ENCODE measurements at regions not wholly inside any gene's neighbourhood (a gene's known extent, or its start where the extent isn't known, plus 50 kb on each side); places are given as distances from the start of the nearest gene placed in this dataset.
"Not testable (repeated sequence)": the region's sequence is repeated elsewhere in the genome, so short reads cannot be mapped to it uniquely, and the experiment has no call there.

DNA sequence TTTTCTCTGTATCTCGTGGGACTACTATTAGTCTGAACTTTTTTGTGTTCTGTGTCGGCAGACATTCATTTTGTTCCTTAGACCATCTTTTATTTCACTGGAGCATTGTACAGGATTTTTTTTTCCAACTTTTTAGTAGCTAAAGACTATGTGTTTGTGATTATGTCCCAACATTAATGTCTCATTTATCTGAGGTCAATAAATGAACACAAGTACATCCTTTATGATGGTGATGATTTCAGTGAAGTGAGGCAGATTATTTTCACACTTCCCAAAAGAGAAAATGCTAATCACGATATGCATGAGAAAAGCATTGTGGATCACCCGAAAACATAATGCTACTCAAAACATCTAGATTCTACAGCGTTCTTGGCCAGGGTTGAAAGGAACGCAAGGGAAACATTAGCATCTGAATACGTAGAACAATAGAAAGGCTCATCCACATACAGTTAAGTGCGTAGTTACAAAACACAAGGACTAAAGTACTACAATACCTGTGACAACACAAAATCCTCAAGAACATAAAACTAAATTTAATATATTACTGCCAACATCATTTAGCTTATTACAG, 981.7 kb upstream of the NCAM2 start:
- Histone ChIP-seq H3K36me3 (ENCODE audit: insufficient read depth, low read length) (no peaks in the 10 kb centered on the region), H3K27me3 (ENCODE audit: insufficient read depth, low read length) (no peaks in the 10 kb centered on the region), H3K27ac (ENCODE audit: low read depth, low read length) (peak overlapping the region; percentile 81), H3K9me3 (ENCODE audit: insufficient read depth, low read depth, low read length) (no peaks in the 10 kb centered on the region), H3K9ac (ENCODE audit: low read depth, low read length) (no peak overlapping the region), H3K4me1 (ENCODE audit: insufficient read depth, low read length) (peaks cover 34% of the 10 kb centered on the region), H3K4me3 (ENCODE audit: low read length) (no peak overlapping the region)
- 60% methylated on average over 8 of the region's 8 CpGs for WGBS

DNA sequence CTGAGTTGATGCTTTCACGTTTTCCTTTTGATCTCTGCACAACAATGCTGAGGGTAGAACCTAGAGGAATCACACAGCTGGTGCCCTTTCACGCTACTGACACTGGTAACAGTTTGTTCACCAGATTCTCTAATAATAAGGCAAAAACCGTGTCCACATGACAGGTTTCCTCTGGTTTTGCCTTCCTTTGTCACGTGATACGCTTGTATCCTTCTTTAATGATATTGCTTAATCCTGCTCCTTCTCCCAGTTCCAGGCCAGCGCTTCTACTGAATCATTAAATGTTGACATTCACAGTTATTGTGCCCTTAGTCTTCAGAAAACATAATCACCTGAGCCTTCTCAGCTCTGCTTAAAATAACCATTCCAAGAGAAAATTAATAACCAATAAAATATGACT, 978.2 kb upstream of the NCAM2 start:
- no peaks in the 10 kb centered on the region for H3K9me3 ChIP-seq (ENCODE audit: insufficient read depth, low read depth, low read length)
- no peak overlapping the region for H3K4me3 ChIP-seq (ENCODE audit: low read length)
- H3K27me3 ChIP-seq (ENCODE audit: insufficient read depth, low read length), result no peaks in the 10 kb centered on the region
- H3K27ac ChIP-seq (ENCODE audit: low read depth, low read length), result no peak overlapping the region
- peaks cover 33% of the 10 kb centered on the region for H3K4me1 ChIP-seq (ENCODE audit: insufficient read depth, low read length)
- no peaks in the 10 kb centered on the region for H3K36me3 ChIP-seq (ENCODE audit: insufficient read depth, low read length)
- WGBS, result 83% methylated on average over 6 of the region's 6 CpGs
- no peak overlapping the region for H3K9ac ChIP-seq (ENCODE audit: low read depth, low read length)

DNA sequence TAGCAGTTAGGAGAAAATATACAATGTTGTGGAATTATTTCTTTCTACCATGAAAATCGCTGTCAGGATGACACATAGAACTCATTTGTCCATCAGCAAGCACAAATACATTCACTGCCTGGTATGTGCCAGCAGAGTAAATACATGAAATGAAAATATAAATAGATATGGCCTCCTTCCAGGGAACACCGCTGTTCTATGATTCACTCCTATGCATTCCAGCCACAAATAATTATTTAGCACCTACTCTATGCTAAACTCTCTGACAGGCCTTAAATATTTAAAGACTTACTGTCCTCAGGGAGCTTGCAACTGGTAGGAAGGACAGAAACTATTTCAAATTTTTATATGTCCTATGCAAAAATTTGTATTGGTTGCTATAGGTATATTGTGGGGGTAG, 975.0 kb upstream of the NCAM2 start:
- H3K27ac ChIP-seq (ENCODE audit: low read depth, low read length), result no peak overlapping the region
- peaks cover 6% of the 10 kb centered on the region; the same call in 1 of the 2 replicates for H3K4me1 ChIP-seq (ENCODE audit: insufficient read depth, low read length)
- no peak overlapping the region for H3K4me3 ChIP-seq (ENCODE audit: low read length)
- H3K9me3 ChIP-seq (ENCODE audit: insufficient read depth, low read depth, low read length), result no peaks in the 10 kb centered on the region
- H3K36me3 ChIP-seq (ENCODE audit: insufficient read depth, low read length), result no peaks in the 10 kb centered on the region
- 95% methylated on average over 1 of the region's 2 CpGs for WGBS
- no peak overlapping the region for H3K9ac ChIP-seq (ENCODE audit: low read depth, low read length)
- no peaks in the 10 kb centered on the region for H3K27me3 ChIP-seq (ENCODE audit: insufficient read depth, low read length)

DNA sequence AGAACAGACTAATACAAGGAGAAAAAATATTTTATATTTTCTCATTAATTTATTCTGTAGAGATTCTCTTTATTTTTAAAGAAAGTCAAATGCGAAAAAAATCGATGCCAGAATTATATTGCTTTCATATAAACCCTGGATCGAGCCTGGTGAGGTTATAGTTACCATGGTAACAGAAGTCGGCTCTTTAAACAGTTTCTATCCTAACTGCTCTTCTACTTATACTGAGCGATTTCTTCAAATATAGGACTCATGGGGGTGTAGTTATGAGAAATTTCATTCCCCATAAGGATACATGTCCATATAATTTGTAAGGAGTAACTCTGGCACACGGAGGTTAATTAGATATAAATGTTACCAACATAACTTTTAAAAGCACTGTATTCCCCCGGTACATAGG, 973.5 kb upstream of the NCAM2 start:
- Histone ChIP-seq H3K9me3 (ENCODE audit: insufficient read depth, low read depth, low read length) (no peaks in the 10 kb centered on the region), H3K27ac (ENCODE audit: low read depth, low read length) (no peak overlapping the region), H3K27me3 (ENCODE audit: insufficient read depth, low read length) (no peaks in the 10 kb centered on the region), H3K36me3 (ENCODE audit: insufficient read depth, low read length) (no peaks in the 10 kb centered on the region), H3K4me1 (ENCODE audit: insufficient read depth, low read length) (peaks cover 5% of the 10 kb centered on the region; the same call in 1 of the 2 replicates), H3K4me3 (ENCODE audit: low read length) (no peak overlapping the region), H3K9ac (ENCODE audit: low read depth, low read length) (no peak overlapping the region)
- WGBS, result 94% methylated on average over 4 of the region's 7 CpGs

DNA sequence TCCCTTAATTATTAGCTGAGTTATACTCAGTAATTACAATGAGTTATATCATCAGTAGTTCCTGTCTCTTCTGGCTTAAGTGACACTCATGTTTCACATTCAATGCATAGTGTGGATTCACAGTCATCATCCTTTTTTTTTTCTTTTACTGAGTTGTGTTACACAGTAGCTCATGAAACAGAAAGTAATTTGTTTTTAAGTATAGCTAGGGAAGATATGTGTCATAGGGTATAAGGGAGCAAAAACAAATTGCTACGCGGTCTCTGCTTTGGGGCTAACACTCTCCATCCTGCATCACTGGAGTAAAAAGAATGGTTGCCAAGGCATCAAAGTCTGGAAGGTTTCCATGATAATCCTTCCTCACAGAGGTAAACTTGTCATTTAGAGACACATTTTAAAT, 971.7 kb upstream of the NCAM2 start:
- Histone ChIP-seq H3K4me3 (ENCODE audit: low read length) (no peak overlapping the region), H3K4me1 (ENCODE audit: insufficient read depth, low read length) (no peaks in the 10 kb centered on the region), H3K9me3 (ENCODE audit: insufficient read depth, low read depth, low read length) (no peaks in the 10 kb centered on the region), H3K27ac (ENCODE audit: low read depth, low read length) (no peak overlapping the region), H3K36me3 (ENCODE audit: insufficient read depth, low read length) (no peaks in the 10 kb centered on the region), H3K27me3 (ENCODE audit: insufficient read depth, low read length) (no peaks in the 10 kb centered on the region), H3K9ac (ENCODE audit: low read depth, low read length) (no peak overlapping the region)
- 100% methylated on average over 2 of the region's 2 CpGs for WGBS

DNA sequence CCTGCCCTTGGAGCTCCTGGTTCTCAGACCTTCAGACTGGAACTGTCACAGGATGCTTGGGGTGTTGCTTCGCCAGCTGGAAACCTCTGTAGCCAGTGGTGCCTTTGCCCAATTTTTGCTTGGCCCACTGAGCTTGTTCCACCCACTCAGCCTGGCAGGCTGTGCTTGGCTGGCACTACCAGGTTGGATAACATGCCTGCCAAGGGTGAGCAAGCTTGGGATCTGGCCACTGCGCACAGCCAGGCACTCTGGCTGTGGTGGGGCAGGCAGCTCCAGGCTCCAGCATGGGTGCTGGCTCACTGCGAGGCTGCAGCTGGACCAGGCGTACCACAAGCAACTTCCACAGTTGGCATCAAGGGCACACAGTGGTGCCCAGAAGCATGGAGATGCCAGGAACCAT, 967.8 kb upstream of the NCAM2 start:
- Histone ChIP-seq H3K9me3 (ENCODE audit: insufficient read depth, low read depth, low read length) (no peaks in the 10 kb centered on the region), H3K4me1 (ENCODE audit: insufficient read depth, low read length) (no peaks in the 10 kb centered on the region), H3K4me3 (ENCODE audit: low read length) (no peak overlapping the region), H3K9ac (ENCODE audit: low read depth, low read length) (no peak overlapping the region), H3K27ac (ENCODE audit: low read depth, low read length) (no peak overlapping the region), H3K27me3 (ENCODE audit: insufficient read depth, low read length) (no peaks in the 10 kb centered on the region), H3K36me3 (ENCODE audit: insufficient read depth, low read length) (no peaks in the 10 kb centered on the region)
- WGBS, result 96% methylated on average over 4 of the region's 4 CpGs

DNA sequence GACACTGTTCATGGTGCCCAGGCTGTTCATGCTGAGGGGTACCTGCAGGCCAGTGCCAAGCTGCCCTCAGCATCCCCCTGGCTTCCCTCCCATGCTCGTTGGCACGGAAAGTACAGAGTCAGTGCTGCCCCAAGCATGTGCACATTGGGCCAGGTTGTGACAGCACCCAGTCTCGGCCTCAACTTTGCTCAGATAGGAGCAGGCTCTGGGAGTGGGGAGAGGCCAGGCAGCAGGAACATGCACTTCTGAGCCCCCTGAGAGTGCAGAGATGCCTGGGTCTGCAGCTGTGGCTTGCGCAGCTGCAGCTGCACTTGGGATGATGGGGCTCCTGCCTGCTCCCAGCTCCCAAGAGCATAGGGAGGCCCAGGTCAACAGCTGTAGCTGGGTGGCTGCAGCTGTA, 966.4 kb upstream of the NCAM2 start:
- no peaks in the 10 kb centered on the region for H3K27me3 ChIP-seq (ENCODE audit: insufficient read depth, low read length)
- no peaks in the 10 kb centered on the region for H3K36me3 ChIP-seq (ENCODE audit: insufficient read depth, low read length)
- 69% methylated on average over 4 of the region's 4 CpGs for WGBS
- H3K9me3 ChIP-seq (ENCODE audit: insufficient read depth, low read depth, low read length), result 0 out of 2 replicates have a peak, but pooled peaks cover 3% of the 10 kb centered on the region
- no peaks in the 10 kb centered on the region for H3K4me1 ChIP-seq (ENCODE audit: insufficient read depth, low read length)
- H3K4me3 ChIP-seq (ENCODE audit: low read length), result no peak overlapping the region
- H3K27ac ChIP-seq (ENCODE audit: low read depth, low read length), result no peak overlapping the region
- no peak overlapping the region for H3K9ac ChIP-seq (ENCODE audit: low read depth, low read length)

DNA sequence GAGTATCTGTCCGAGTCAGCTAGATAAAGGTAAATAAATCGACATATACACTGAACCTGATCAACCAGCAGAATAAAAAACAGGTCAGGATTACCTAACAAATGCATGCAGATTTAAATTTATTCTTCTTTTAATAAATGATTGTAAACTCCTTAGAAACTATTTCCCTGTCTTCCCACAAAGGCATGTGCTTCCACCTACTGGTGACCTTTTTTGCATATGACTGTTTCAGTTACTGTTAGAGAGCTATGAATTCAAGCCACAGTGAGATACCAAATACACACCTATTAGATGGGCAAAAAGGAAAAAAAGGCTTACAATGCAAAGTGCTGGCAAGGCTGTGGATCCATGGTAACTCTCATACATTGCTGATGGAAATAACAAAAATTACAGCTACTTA, 957.4 kb upstream of the NCAM2 start:
- Histone ChIP-seq H3K9me3 (ENCODE audit: insufficient read depth, low read depth, low read length) (0 out of 2 replicates have a peak, but pooled peaks cover 3% of the 10 kb centered on the region), H3K36me3 (ENCODE audit: insufficient read depth, low read length) (no peaks in the 10 kb centered on the region), H3K9ac (ENCODE audit: low read depth, low read length) (no peak overlapping the region), H3K27me3 (ENCODE audit: insufficient read depth, low read length) (no peaks in the 10 kb centered on the region), H3K27ac (ENCODE audit: low read depth, low read length) (no peak overlapping the region), H3K4me3 (ENCODE audit: low read length) (no peak overlapping the region), H3K4me1 (ENCODE audit: insufficient read depth, low read length) (0 out of 2 replicates have a peak, but pooled peaks cover 3% of the 10 kb centered on the region)
- WGBS, result 100% methylated on average over 2 of the region's 2 CpGs

DNA sequence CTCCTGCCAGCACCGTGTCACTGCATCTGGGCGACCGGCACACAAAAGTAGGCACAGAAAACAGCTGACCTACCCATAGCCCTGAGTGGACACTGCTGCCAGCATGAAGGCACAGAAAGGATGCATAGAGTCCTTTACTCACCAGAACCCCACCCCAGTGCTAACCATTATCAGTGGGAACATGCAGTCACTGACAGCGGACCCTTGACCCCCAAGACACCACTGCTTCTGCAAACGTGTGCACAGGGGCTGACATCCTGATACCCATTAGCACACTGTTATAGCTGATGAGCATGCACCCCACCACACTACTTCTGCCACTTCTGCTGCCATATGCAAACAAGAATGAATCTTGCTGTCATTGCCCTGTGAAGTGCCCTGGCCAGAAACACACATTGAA, 953.0 kb upstream of the NCAM2 start:
- H3K4me1 ChIP-seq (ENCODE audit: insufficient read depth, low read length), result 0 out of 2 replicates have a peak, but pooled peaks cover 3% of the 10 kb centered on the region
- no peaks in the 10 kb centered on the region for H3K27me3 ChIP-seq (ENCODE audit: insufficient read depth, low read length)
- no peak overlapping the region for H3K9ac ChIP-seq (ENCODE audit: low read depth, low read length)
- H3K36me3 ChIP-seq (ENCODE audit: insufficient read depth, low read length), result no peaks in the 10 kb centered on the region
- H3K9me3 ChIP-seq (ENCODE audit: insufficient read depth, low read depth, low read length), result no peaks in the 10 kb centered on the region
- 94% methylated on average over 5 of the region's 5 CpGs for whole genome bisulfite sequencing
- no peak overlapping the region for H3K4me3 ChIP-seq (ENCODE audit: low read length)
- no peak overlapping the region for H3K27ac ChIP-seq (ENCODE audit: low read depth, low read length)

DNA sequence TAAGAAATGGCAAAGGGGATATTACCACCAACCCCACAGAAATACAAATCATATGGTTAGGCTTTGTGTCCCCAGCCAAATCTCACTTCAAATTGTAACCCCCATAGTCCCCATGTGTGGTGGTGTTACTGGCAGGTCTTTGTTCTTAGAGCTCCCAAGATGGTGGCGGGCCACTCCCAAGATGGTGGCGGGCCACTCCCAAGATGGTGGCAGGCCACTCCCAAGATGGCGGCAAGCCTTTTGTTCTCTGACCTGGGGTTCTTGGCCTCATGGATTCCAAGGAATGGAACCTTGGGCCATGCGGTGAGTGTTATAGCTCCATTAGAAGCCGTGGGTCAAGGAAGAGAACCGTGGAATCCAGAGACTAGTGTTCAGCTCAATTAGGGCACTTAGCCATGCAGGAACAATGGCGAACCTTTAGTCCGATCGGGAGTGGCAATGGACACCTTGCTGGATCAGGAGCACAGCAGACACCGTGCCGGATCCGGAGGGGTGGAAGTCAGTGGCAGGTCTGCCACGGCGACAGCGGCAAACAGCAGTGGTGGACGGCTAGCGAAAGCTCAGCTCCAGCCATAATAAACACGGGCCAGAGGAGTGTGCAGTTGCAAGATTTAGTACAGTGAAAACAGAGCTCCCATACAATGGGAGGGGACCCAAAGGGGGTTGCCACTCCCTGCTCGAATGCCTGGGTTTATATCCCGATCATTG, 949.9 kb upstream of the NCAM2 start:
- not testable (repeated sequence) for H3K27ac ChIP-seq (ENCODE audit: low read depth, low read length); H3K4me1 ChIP-seq (ENCODE audit: insufficient read depth, low read length); H3K36me3 ChIP-seq (ENCODE audit: insufficient read depth, low read length); H3K4me3 ChIP-seq (ENCODE audit: low read length); H3K9me3 ChIP-seq (ENCODE audit: insufficient read depth, low read depth, low read length); H3K27me3 ChIP-seq (ENCODE audit: insufficient read depth, low read length); H3K9ac ChIP-seq (ENCODE audit: low read depth, low read length)
- 96% methylated on average over 20 of the region's 20 CpGs for WGBS

DNA sequence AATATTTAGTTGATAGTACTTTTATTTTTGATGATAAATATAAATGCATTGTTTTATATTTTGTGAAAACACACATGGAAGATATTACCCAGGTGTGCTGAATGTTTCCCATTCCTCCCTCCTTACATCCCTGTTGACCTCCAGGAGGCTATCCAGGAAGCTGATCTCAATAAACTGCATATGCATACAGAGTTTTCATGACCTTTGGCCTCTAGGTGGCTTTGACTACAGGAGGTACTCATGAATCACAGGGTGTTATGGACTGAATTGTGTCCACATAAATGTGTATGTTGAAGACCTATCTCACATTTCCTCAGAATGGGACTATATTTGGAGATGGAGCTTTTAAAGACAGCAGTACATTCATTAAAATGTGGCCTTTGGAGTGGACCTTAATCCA, 914.9 kb upstream of the NCAM2 start:
- Histone ChIP-seq H3K36me3 (ENCODE audit: insufficient read depth, low read length) (no peaks in the 10 kb centered on the region), H3K27me3 (ENCODE audit: insufficient read depth, low read length) (no peaks in the 10 kb centered on the region), H3K27ac (ENCODE audit: low read depth, low read length) (no peak overlapping the region), H3K9me3 (ENCODE audit: insufficient read depth, low read depth, low read length) (no peaks in the 10 kb centered on the region), H3K9ac (ENCODE audit: low read depth, low read length) (no peak overlapping the region), H3K4me1 (ENCODE audit: insufficient read depth, low read length) (no peaks in the 10 kb centered on the region), H3K4me3 (ENCODE audit: low read length) (no peak overlapping the region)

DNA sequence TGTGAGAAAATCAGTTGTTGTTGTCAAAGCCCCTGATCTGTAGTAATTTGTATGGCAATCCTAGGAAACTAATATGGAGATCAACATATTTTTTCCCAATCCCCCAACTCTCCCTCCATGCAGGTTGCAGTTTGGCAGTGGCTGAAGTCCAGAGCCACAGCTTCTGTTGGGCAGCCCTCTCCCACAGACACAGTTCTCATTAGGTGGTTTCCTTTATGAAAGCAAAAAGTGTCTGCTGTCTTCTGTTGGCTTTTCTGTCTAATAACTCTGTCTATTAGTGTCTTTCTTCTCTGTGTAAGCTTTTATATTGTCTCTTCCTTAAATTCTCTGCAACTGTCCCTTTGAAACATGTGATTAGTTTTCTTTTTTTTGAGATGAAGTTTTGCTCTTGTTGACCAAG, 914.3 kb upstream of the NCAM2 start:
- no peaks in the 10 kb centered on the region for H3K4me1 ChIP-seq (ENCODE audit: insufficient read depth, low read length)
- H3K27ac ChIP-seq (ENCODE audit: low read depth, low read length), result no peak overlapping the region
- no peak overlapping the region for H3K4me3 ChIP-seq (ENCODE audit: low read length)
- H3K9me3 ChIP-seq (ENCODE audit: insufficient read depth, low read depth, low read length), result no peaks in the 10 kb centered on the region
- no peaks in the 10 kb centered on the region for H3K27me3 ChIP-seq (ENCODE audit: insufficient read depth, low read length)
- no peaks in the 10 kb centered on the region for H3K36me3 ChIP-seq (ENCODE audit: insufficient read depth, low read length)
- no peak overlapping the region for H3K9ac ChIP-seq (ENCODE audit: low read depth, low read length)

Data from HUES64 (cell line).